Peyer's patch (tissue), 4 donors: ENCODE measurements at regions not wholly inside any gene's neighbourhood (a gene's known extent, or its start where the extent isn't known, plus 50 kb on each side); places are given as distances from the start of the nearest gene placed in this dataset.

Experiments used
- DNase-seq, 3 donors: peaks; one replicate each; pipeline ENCODE4 v3.0.0-alpha.2; 2017 to 2019
- H3K27ac ChIP-seq, 4 donors: fragments of 200-600 bp; sonication (generic); one replicate each; pipeline ENCODE4 v1.5.1; 2016 to 2019
- H3K27me3 ChIP-seq, 2 donors: fragments of 200-600 bp; sonication (generic); one replicate each; pipeline ENCODE4 v1.5.1; 2019
- H3K36me3 ChIP-seq, 3 donors: fragments of 200-600 bp; sonication (generic); one replicate each; pipeline ENCODE4 v1.5.1; 2016 to 2019
- H3K4me1 ChIP-seq, 4 donors: fragments of 200-600 bp; sonication (generic); one replicate each; pipeline ENCODE4 v1.5.1; 2016 to 2019
- H3K4me3 ChIP-seq, 4 donors: fragments of 200-600 bp; sonication (generic); 1 replicate in 3 of 4; 2 replicates in 1 of 4; pipeline ENCODE4 v1.5.1; 2016 to 2019; ENCODE audit warnings: mild to moderate bottlenecking in 1 of 4
- H3K9me3 ChIP-seq, 4 donors: fragments of 200-600 bp; sonication (generic); one replicate each; pipeline ENCODE4 v1.5.1; 2016 to 2019; ENCODE audit warnings: mild to moderate bottlenecking in 1 of 4
- CTCF ChIP-seq, 6 experiments: fragments of 450-650 bp in 4 of 6; fragments of 200-600 bp in 2 of 6; sonication (generic) in 1 of 6; IDR thresholded peaks; one replicate each; pipeline ENCODE4 v1.5.1; 2017 to 2019; ENCODE audit warnings: antibody characterized with exemption in 6 of 6, mild to moderate bottlenecking in 3 of 6, moderate library complexity in 1 of 6
- POLR2A ChIP-seq, 2 donors: fragments of 450-650 bp; IDR thresholded peaks; one replicate each; pipeline ENCODE4 v1.5.1; 2017; ENCODE audit warnings: antibody characterized with exemption in 2 of 2, mild to moderate bottlenecking in 2 of 2, moderate library complexity in 2 of 2

GRCh38 chr13:73738626-73739025, 395.6 kb downstream of the KLF12 start:
- Histone ChIP-seq H3K4me1 (no peaks in the 10 kb centered on the region), H3K4me3 (no peak overlapping the region), H3K9me3 (no peaks in the 10 kb centered on the region), H3K36me3 (no peaks in the 10 kb centered on the region), H3K27ac (no peak overlapping the region), H3K27me3 (no peaks in the 10 kb centered on the region)
- no peak for TF ChIP-seq POLR2A (IDR thresholded peaks at IDR 0.05)
- no peak for TF ChIP-seq CTCF (IDR thresholded peaks at IDR 0.05)
- no peak for DNase-seq

GRCh38 chr13:73737214-73737613, 397.0 kb downstream of the KLF12 start:
- no peak for TF ChIP-seq CTCF (IDR thresholded peaks at IDR 0.05)
- no peak for TF ChIP-seq POLR2A (IDR thresholded peaks at IDR 0.05)
- H3K27me3 ChIP-seq: no peaks in the 10 kb centered on the region
- no peak overlapping the region for H3K4me3 ChIP-seq
- H3K27ac ChIP-seq: no peak overlapping the region
- H3K4me1 ChIP-seq: no peaks in the 10 kb centered on the region
- H3K9me3 ChIP-seq: no peaks in the 10 kb centered on the region
- no peak for DNase-seq
- no peaks in the 10 kb centered on the region for H3K36me3 ChIP-seq

GRCh38 chr13:73733706-73734105, 400.5 kb downstream of the KLF12 start:
- H3K9me3 ChIP-seq: no peaks in the 10 kb centered on the region
- no peak overlapping the region for H3K27ac ChIP-seq
- H3K4me3 ChIP-seq: no peak overlapping the region
- DNase-seq: no peak
- no peaks in the 10 kb centered on the region for H3K4me1 ChIP-seq
- H3K27me3 ChIP-seq: no peaks in the 10 kb centered on the region
- no peak for TF ChIP-seq CTCF (IDR thresholded peaks at IDR 0.05)
- TF ChIP-seq POLR2A (IDR thresholded peaks at IDR 0.05): no peak
- no peaks in the 10 kb centered on the region for H3K36me3 ChIP-seq

- no peaks in the 10 kb centered on the region for H3K36me3 ChIP-seq
- no peaks in the 10 kb centered on the region for H3K27me3 ChIP-seq
- TF ChIP-seq CTCF (IDR thresholded peaks at IDR 0.05) (no peak), POLR2A (IDR thresholded peaks at IDR 0.05) (no peak)
- no peaks in the 10 kb centered on the region for H3K4me1 ChIP-seq
- no peak overlapping the region for H3K4me3 ChIP-seq
- H3K27ac ChIP-seq: no peak overlapping the region
- no peaks in the 10 kb centered on the region for H3K9me3 ChIP-seq
- DNase-seq: no peak
Measured at GRCh38 chr13:73732350-73732749, 401.9 kb downstream of the KLF12 start.

GRCh38 chr13:73731564-73731963, 402.6 kb downstream of the KLF12 start:
- no peaks in the 10 kb centered on the region for H3K27me3 ChIP-seq
- H3K36me3 ChIP-seq: no peaks in the 10 kb centered on the region
- no peak overlapping the region for H3K27ac ChIP-seq
- DNase-seq: no peak
- no peak overlapping the region for H3K4me3 ChIP-seq
- no peak for TF ChIP-seq CTCF (IDR thresholded peaks at IDR 0.05)
- TF ChIP-seq POLR2A (IDR thresholded peaks at IDR 0.05): no peak
- no peaks in the 10 kb centered on the region for H3K9me3 ChIP-seq
- H3K4me1 ChIP-seq: no peaks in the 10 kb centered on the region

GRCh38 chr13:73730014-73730413, 404.2 kb downstream of the KLF12 start:
- no peak for TF ChIP-seq POLR2A (IDR thresholded peaks at IDR 0.05)
- TF ChIP-seq CTCF (IDR thresholded peaks at IDR 0.05): no peak
- no peaks in the 10 kb centered on the region for H3K36me3 ChIP-seq
- no peak for DNase-seq

More at GRCh38 chr13:73730014-73730413, 404.2 kb downstream of the KLF12 start:
- Histone ChIP-seq H3K4me3 (no peak overlapping the region), H3K27ac (no peak overlapping the region), H3K27me3 (no peaks in the 10 kb centered on the region), H3K9me3 (no peaks in the 10 kb centered on the region), H3K4me1 (no peaks in the 10 kb centered on the region)
